GM23338 (cell line): ENCODE measurements at regions not wholly inside any gene's neighbourhood (a gene's known extent, or its start where the extent isn't known, plus 50 kb on each side); places are given as distances from the start of the nearest gene placed in this dataset.

ENCODE experiments used
- ATAC-seq: fragments of 200-7000 bp; cut with Tn5 transposase; 3 replicates; pipeline ENCODE4 v1.9.1; 2020
- DNase-seq: peaks from one replicate; pipeline ENCODE4 v3.0.0-alpha.2; 2015; ENCODE audit warnings: low spot score
- H2AFZ ChIP-seq: fragments of 200-600 bp; sonication (generic); 2 replicates; pipeline ENCODE4 v1.8.0; 2016; ENCODE audit warnings: antibody characterized with exemption, mild to moderate bottlenecking, moderate library complexity
- H3F3A ChIP-seq: fragments of 200-600 bp; sonication (generic); replicated peaks from 2 replicates; pipeline ENCODE4 v1.8.0; 2017; ENCODE audit warnings: antibody characterized with exemption, mixed run types, low read depth
- H3K27ac ChIP-seq: fragments of 200-600 bp; sonication (generic); 2 replicates; pipeline ENCODE4 v1.6.1; 2016; ENCODE audit warnings: low read depth
- H3K27me3 ChIP-seq: fragments of 200-600 bp; sonication (generic); 2 replicates; pipeline ENCODE4 v1.8.0; 2016; ENCODE audit warnings: mild to moderate bottlenecking, mixed run types, moderate library complexity; ENCODE audit not compliant: insufficient read depth
- H3K36me3 ChIP-seq: fragments of 200-600 bp; sonication (generic); 2 replicates; pipeline ENCODE4 v1.8.0; 2016; ENCODE audit warnings: mild to moderate bottlenecking; ENCODE audit not compliant: insufficient read depth
- H3K4me1 ChIP-seq: fragments of 200-600 bp; sonication (generic); 2 replicates; pipeline ENCODE4 v1.8.0; 2016; ENCODE audit warnings: mild to moderate bottlenecking, moderate library complexity; ENCODE audit not compliant: insufficient read depth
- H3K4me2 ChIP-seq: fragments of 200-600 bp; sonication (generic); 2 replicates; pipeline ENCODE4 v1.7.1; 2017; ENCODE audit warnings: mixed run types
- H3K4me3 ChIP-seq: fragments of 200-600 bp; sonication (generic); 2 replicates; pipeline ENCODE4 v1.6.1; 2016; ENCODE audit warnings: mixed run types
- H3K79me2 ChIP-seq: fragments of 200-600 bp; sonication (generic); replicated peaks from 2 replicates; pipeline ENCODE4 v1.8.0; 2017; ENCODE audit warnings: mild to moderate bottlenecking; ENCODE audit not compliant: insufficient read depth
- H3K9me2 ChIP-seq: fragments of 200-600 bp; sonication (generic); 2 replicates; pipeline ENCODE4 v1.8.0; 2017; ENCODE audit not compliant: insufficient read depth
- H4K20me1 ChIP-seq: fragments of 200-600 bp; sonication (generic); replicated peaks from 2 replicates; pipeline ENCODE4 v1.8.0; 2017; ENCODE audit warnings: mild to moderate bottlenecking; ENCODE audit not compliant: insufficient read depth
- H3K27ac Mint-ChIP-seq: 2 replicates; pipeline ENCODE4 v1.8.0; 2020; ENCODE audit warnings: inconsistent platforms, mild to moderate bottlenecking, moderate library complexity, mixed read lengths
- H3K27me3 Mint-ChIP-seq: 3 replicates; pipeline ENCODE4 v1.8.0; 2022; ENCODE audit warnings: low read depth, mild to moderate bottlenecking, moderate library complexity, mixed read lengths, inconsistent platforms; ENCODE audit not compliant: insufficient read depth, poor library complexity
- H3K36me3 Mint-ChIP-seq: 3 replicates; pipeline ENCODE4 v1.8.0; 2021; ENCODE audit warnings: low read depth, mild to moderate bottlenecking, inconsistent platforms, moderate library complexity, mixed read lengths
- H3K4me1 Mint-ChIP-seq: 3 replicates; pipeline ENCODE4 v1.8.0; 2020; ENCODE audit warnings: mild to moderate bottlenecking, inconsistent platforms, mixed read lengths
- H3K4me3 Mint-ChIP-seq: 3 replicates; pipeline ENCODE4 v1.8.0; 2021; ENCODE audit warnings: moderate library complexity, mild to moderate bottlenecking, inconsistent platforms, mixed read lengths
- H3K9me3 Mint-ChIP-seq: 3 replicates; pipeline ENCODE4 v1.8.0; 2020; ENCODE audit warnings: moderate library complexity, mild to moderate bottlenecking, inconsistent platforms, mixed read lengths
- CREB1 ChIP-seq: fragments of 250-450 bp; sonication (Bioruptor Pico); IDR thresholded peaks from 2 replicates; pipeline ENCODE4 v1.5.0; 2020; ENCODE audit warnings: low read depth, mild to moderate bottlenecking, moderate library complexity
- CTCF ChIP-seq, 2 experiments: fragments of 200-600 bp in 1 of 2; sonication (generic) in 1 of 2; conservative IDR thresholded peaks; 2 replicates each; pipeline versions ENCODE4 v1.5.1 to v1.6.1; 2016 to 2017; ENCODE audit warnings: antibody characterized with exemption in 2 of 2, low read depth in 2 of 2, mild to moderate bottlenecking in 2 of 2, moderate library complexity in 1 of 2
- ETS1 ChIP-seq: IDR thresholded peaks from 2 replicates; pipeline ENCODE4 v1.6.1; 2016; ENCODE audit warnings: antibody characterized with exemption
- EZH2 ChIP-seq: fragments of 200-600 bp; sonication (generic); IDR thresholded peaks from one replicate; pipeline ENCODE4 v1.8.0; 2017; ENCODE audit warnings: antibody characterized with exemption, mild to moderate bottlenecking, low read depth; ENCODE audit not compliant: unreplicated experiment
- EZH2phosphoT487 ChIP-seq: fragments of 200-600 bp; sonication (generic); IDR thresholded peaks from one replicate; pipeline ENCODE4 v1.8.1; 2018; ENCODE audit warnings: antibody characterized with exemption; ENCODE audit not compliant: unreplicated experiment
- NANOG ChIP-seq: IDR thresholded peaks from 2 replicates; pipeline ENCODE4 v1.6.1; 2016; ENCODE audit warnings: antibody characterized with exemption, borderline replicate concordance
- POLR2AphosphoS5 ChIP-seq: IDR thresholded peaks from 2 replicates; pipeline ENCODE4 v1.6.1; 2016; ENCODE audit warnings: antibody characterized with exemption, low read depth
- REST ChIP-seq: IDR thresholded peaks from one replicate; pipeline ENCODE4 v1.6.1; 2018; ENCODE audit warnings: antibody characterized with exemption; ENCODE audit not compliant: unreplicated experiment
- STAT1 ChIP-seq: IDR thresholded peaks from one replicate; pipeline ENCODE4 v1.6.1; 2016; ENCODE audit warnings: antibody characterized with exemption; ENCODE audit not compliant: unreplicated experiment
- ZNF114 ChIP-seq: fragments of 250-450 bp; sonication (Bioruptor Pico); IDR thresholded peaks from 2 replicates; pipeline ENCODE4 v1.5.0; 2020; ENCODE audit warnings: mild to moderate bottlenecking, moderate library complexity
- ZNF331 ChIP-seq: fragments of 250-450 bp; sonication (Bioruptor Pico); IDR thresholded peaks from 2 replicates; pipeline ENCODE4 v1.5.0; 2020; ENCODE audit warnings: low read depth, mild to moderate bottlenecking, moderate library complexity
- ZNF462 ChIP-seq: fragments of 250-450 bp; sonication (Bioruptor Pico); IDR thresholded peaks from 2 replicates; pipeline ENCODE4 v1.5.0; 2020; ENCODE audit warnings: mild to moderate bottlenecking, moderate library complexity

- TF ChIP-seq ZNF462 (CRISPR knock-in tag) = no peak
- no peak for TF ChIP-seq EZH2
These were observed 136.0 kb upstream of the CYYR1 start (continued) for GRCh38 chr21:26709090-26709489.

- Histone ChIP-seq H2AFZ (no peak overlapping the region; the same call in 1 of the 2 replicates), H3K79me2 (no peaks in the 10 kb centered on the region), H3K4me1 (peaks cover 13% of the 10 kb centered on the region), H3K4me3 (no peak overlapping the region), H4K20me1 (no peaks in the 10 kb centered on the region), H3K4me2 (no peak overlapping the region), H3K27ac (no peak overlapping the region), H3K9me2 (no peaks in the 10 kb centered on the region), H3K36me3 (no peaks in the 10 kb centered on the region), H3F3A (no peaks in the 10 kb centered on the region), H3K27me3 (no peaks in the 10 kb centered on the region)
- peaks cover 9% of the 10 kb centered on the region for H3K27me3 Mint-ChIP-seq
- no peaks in the 10 kb centered on the region for H3K9me3 Mint-ChIP-seq
- no peak for ATAC-seq
- H3K36me3 Mint-ChIP-seq = no peaks in the 10 kb centered on the region
- H3K4me3 Mint-ChIP-seq = no peak overlapping the region
- no peak for DNase-seq
- H3K27ac Mint-ChIP-seq = no peak overlapping the region
- H3K4me1 Mint-ChIP-seq = peaks cover 17% of the 10 kb centered on the region; the same call in 2 of the 3 replicates
- no peak for TF ChIP-seq POLR2AphosphoS5
- TF ChIP-seq CTCF (conservative IDR thresholded peaks at IDR 0.05; ENCODE audit: low read depth in 2 of 2) = no peak
- TF ChIP-seq EZH2phosphoT487 = no peak
- no peak for TF ChIP-seq REST
- no peak for TF ChIP-seq CREB1 (CRISPR knock-in tag)
- no peak for TF ChIP-seq ETS1
- TF ChIP-seq ZNF114 (CRISPR knock-in tag) = no peak
- no peak for TF ChIP-seq STAT1
- TF ChIP-seq NANOG = no peak
- no peak for TF ChIP-seq ZNF331 (CRISPR knock-in tag)
- TF ChIP-seq EZH2 = no peak
These were observed 135.2 kb upstream of the CYYR1 start for GRCh38 chr21:26708223-26708800.
